ENCODE measurements at regions not wholly inside any gene's neighbourhood (a gene's known extent, or its start where the extent isn't known, plus 50 kb on each side); places are given as distances from the start of the nearest gene placed in this dataset.

DNA sequence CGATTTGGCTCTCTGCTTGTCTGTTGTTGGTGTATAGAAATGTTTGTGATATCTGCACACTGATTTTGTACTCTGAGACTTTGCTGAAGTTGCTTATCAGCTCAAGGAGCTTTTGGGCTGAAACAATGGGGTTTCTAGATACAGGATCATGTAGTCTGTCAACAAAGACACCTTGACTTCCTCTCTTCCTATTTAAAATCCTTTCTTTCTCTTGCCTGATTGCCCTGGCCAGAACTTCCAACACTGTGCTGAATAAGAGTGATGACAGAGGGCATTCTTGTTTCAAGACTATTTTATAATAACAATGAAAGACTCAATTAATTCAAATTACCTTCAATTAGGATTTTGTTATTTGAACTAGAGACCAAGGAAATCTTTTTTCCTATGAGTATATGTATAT lies 692.5 kb downstream of the PRR16 start:
- H3K36me3 Mint-ChIP-seq (ENCODE audit: unreplicated experiment), result no peaks in the 10 kb centered on the region
- no peak overlapping the region for H3K4me3 Mint-ChIP-seq (ENCODE audit: unreplicated experiment)
- H3K9me3 Mint-ChIP-seq (ENCODE audit: unreplicated experiment), result no peaks in the 10 kb centered on the region
- peaks cover 3% of the 10 kb centered on the region for H3K4me1 Mint-ChIP-seq (ENCODE audit: low read depth, unreplicated experiment)
- no peaks in the 10 kb centered on the region for H3K27me3 Mint-ChIP-seq (ENCODE audit: unreplicated experiment)
- no peak overlapping the region for H3K27ac Mint-ChIP-seq (ENCODE audit: unreplicated experiment)
- no peak for DNase-seq
- TF ChIP-seq, protein P1, sequence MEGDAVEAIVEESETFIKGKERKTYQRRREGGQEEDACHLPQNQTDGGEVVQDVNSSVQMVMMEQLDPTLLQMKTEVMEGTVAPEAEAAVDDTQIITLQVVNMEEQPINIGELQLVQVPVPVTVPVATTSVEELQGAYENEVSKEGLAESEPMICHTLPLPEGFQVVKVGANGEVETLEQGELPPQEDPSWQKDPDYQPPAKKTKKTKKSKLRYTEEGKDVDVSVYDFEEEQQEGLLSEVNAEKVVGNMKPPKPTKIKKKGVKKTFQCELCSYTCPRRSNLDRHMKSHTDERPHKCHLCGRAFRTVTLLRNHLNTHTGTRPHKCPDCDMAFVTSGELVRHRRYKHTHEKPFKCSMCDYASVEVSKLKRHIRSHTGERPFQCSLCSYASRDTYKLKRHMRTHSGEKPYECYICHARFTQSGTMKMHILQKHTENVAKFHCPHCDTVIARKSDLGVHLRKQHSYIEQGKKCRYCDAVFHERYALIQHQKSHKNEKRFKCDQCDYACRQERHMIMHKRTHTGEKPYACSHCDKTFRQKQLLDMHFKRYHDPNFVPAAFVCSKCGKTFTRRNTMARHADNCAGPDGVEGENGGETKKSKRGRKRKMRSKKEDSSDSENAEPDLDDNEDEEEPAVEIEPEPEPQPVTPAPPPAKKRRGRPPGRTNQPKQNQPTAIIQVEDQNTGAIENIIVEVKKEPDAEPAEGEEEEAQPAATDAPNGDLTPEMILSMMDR (IDR thresholded peaks at IDR 0.05; ENCODE audit: partially characterized antibody, unreplicated experiment), result no peak

DNA sequence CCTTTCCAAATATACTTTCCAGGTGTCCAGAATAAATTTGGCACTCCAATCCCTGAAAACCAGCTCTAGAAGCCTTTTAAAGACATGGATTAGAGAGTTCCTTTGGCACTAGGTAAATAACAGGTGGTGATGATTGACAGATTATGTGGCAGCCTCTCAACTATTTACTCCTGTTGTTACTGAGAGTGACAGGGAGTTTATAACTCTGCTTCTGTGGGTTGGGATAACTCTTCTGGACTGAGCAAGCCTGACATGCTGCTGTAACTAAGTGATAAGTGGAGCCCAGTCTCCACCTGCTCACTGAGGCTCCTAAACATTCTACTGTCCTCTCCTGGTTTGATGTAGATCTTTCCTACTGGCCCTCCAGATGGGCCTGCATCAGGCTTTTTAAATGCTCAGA lies 693.2 kb upstream of the FTMT start:
- H3K9me3 Mint-ChIP-seq (ENCODE audit: unreplicated experiment), result no peaks in the 10 kb centered on the region
- H3K36me3 Mint-ChIP-seq (ENCODE audit: unreplicated experiment), result no peaks in the 10 kb centered on the region
- H3K4me3 Mint-ChIP-seq (ENCODE audit: unreplicated experiment), result no peak overlapping the region
- DNase-seq, result no peak
- H3K4me1 Mint-ChIP-seq (ENCODE audit: low read depth, unreplicated experiment), result peaks cover 3% of the 10 kb centered on the region
- no peak overlapping the region for H3K27ac Mint-ChIP-seq (ENCODE audit: unreplicated experiment)
- TF ChIP-seq, protein P1 (IDR thresholded peaks at IDR 0.05; ENCODE audit: partially characterized antibody, unreplicated experiment), result no peak
- H3K27me3 Mint-ChIP-seq (ENCODE audit: unreplicated experiment), result no peaks in the 10 kb centered on the region

DNA sequence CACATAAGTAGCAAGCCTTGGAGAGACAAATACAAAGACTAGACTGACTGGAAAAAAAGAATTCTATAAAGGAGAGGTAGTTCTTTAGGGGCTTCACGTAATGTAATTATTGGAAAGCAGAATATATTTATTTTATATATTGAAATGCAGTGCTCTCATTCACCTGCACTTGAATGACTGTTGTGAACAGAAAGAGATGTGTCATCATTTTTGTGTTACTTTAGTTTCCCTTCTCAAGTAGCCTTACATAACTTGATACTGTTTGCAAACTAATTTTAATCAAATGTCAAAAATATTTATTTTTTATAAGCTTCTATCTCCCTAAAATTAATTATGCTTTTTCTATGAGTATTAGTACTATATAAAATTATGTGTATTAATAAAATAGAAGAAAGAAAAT lies 691.1 kb upstream of the FTMT start:
- TF ChIP-seq, protein P1 (IDR thresholded peaks at IDR 0.05; ENCODE audit: partially characterized antibody, unreplicated experiment), result no peak
- no peaks in the 10 kb centered on the region for H3K27me3 Mint-ChIP-seq (ENCODE audit: unreplicated experiment)
- H3K27ac Mint-ChIP-seq (ENCODE audit: unreplicated experiment), result no peak overlapping the region
- peaks cover 3% of the 10 kb centered on the region for H3K4me1 Mint-ChIP-seq (ENCODE audit: low read depth, unreplicated experiment)
- DNase-seq, result no peak
- no peak overlapping the region for H3K4me3 Mint-ChIP-seq (ENCODE audit: unreplicated experiment)
- H3K36me3 Mint-ChIP-seq (ENCODE audit: unreplicated experiment), result no peaks in the 10 kb centered on the region
- no peaks in the 10 kb centered on the region for H3K9me3 Mint-ChIP-seq (ENCODE audit: unreplicated experiment)

DNA sequence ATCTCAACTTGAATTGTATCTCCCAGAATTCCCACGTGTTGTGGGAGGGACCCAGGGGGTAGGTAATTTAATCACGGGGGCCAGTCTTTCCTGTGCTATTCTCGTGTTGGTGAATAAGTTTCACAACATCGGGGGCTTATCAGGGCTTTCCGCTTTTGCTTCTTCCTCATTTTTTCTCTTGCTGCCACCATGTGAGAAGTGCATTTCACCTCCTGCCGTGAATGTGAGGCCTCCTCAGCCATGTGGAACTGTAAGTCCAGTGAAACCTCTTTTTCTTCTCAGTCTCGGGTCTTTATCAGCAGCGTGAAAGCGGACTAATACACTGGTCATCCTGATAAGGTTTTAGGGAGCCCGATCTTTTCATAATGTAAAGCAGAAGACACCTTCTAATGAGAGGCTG lies 687.0 kb upstream of the FTMT start:
- Mint-ChIP-seq H3K4me1 (ENCODE audit: low read depth, unreplicated experiment) (no peaks in the 10 kb centered on the region), H3K9me3 (ENCODE audit: unreplicated experiment) (no peaks in the 10 kb centered on the region), H3K36me3 (ENCODE audit: unreplicated experiment) (no peaks in the 10 kb centered on the region), H3K27ac (ENCODE audit: unreplicated experiment) (no peak overlapping the region), H3K27me3 (ENCODE audit: unreplicated experiment) (no peaks in the 10 kb centered on the region), H3K4me3 (ENCODE audit: unreplicated experiment) (no peak overlapping the region)
- no peak for DNase-seq
- TF ChIP-seq, protein P1 (IDR thresholded peaks at IDR 0.05; ENCODE audit: partially characterized antibody, unreplicated experiment), result no peak

DNA sequence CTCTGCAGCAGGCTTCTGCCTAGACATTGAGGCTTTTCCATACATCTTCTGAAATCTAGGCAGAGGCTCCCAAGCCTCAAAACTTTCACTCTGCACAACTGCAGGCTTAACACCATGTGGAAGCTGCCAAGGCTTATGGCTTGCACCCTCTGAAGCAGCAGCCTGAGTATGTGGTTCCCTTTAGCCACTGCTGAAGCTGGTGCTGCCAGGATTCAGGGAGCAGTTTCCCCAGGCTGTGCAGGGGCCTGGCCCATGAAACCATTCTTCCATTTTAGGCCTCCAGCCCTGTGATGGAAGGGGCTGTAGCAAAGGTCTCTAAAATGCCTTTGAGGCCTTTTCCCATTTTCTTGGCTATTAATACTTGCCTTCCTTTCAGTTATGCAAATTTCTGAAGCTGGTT lies 680.3 kb upstream of the FTMT start:
- H3K36me3 Mint-ChIP-seq (ENCODE audit: unreplicated experiment), result no peaks in the 10 kb centered on the region
- H3K4me1 Mint-ChIP-seq (ENCODE audit: low read depth, unreplicated experiment), result no peaks in the 10 kb centered on the region
- no peaks in the 10 kb centered on the region for H3K9me3 Mint-ChIP-seq (ENCODE audit: unreplicated experiment)
- TF ChIP-seq, protein P1 (IDR thresholded peaks at IDR 0.05; ENCODE audit: partially characterized antibody, unreplicated experiment), result no peak
- no peak for DNase-seq
- H3K27ac Mint-ChIP-seq (ENCODE audit: unreplicated experiment), result no peak overlapping the region
- H3K27me3 Mint-ChIP-seq (ENCODE audit: unreplicated experiment), result no peaks in the 10 kb centered on the region
- no peak overlapping the region for H3K4me3 Mint-ChIP-seq (ENCODE audit: unreplicated experiment)

Measured in glutamatergic neuron (in vitro differentiated cells).